Epithelial cell of prostate (primary cell): ENCODE measurements at regions not wholly inside any gene's neighbourhood (a gene's known extent, or its start where the extent isn't known, plus 50 kb on each side); places are given as distances from the start of the nearest gene placed in this dataset.
A peak's percentile ranks its signal among the peaks of the same experiment; 100 is the strongest.
"Not testable (repeated sequence)": the region's sequence is repeated elsewhere in the genome, so short reads cannot be mapped to it uniquely, and the experiment has no call there.

Source experiments
- DNase-seq: peaks from one replicate; pipeline ENCODE4 v3.0.0-alpha.2; 2011; ENCODE audit warnings: low read depth, low spot score
- H3K27ac ChIP-seq: fragments of 450-650 bp; 2 replicates; pipeline ENCODE4 v1.5.1; 2017; ENCODE audit warnings: mild to moderate bottlenecking

DNA sequence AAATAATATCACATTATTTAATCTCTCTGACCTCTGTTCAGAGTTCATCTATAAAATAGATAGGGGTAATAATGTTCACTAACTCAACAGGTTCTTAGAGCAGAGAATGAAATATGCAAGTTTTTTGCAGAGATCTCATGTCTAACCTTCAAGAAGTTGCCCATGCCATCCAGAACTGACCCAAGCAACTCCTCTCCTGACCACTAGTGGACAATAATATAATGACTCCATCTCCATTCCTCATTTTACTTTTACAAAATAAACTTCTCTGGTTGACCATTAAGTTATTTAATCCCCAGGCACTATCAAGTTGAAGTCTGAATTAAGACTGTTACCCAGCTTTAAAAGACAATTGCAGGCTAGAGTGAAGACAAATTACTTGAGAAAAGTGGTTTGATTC, 382.6 kb downstream of the KCNA4 start:
- no peak for DNase-seq
- H3K27ac ChIP-seq: no peak overlapping the region

DNA sequence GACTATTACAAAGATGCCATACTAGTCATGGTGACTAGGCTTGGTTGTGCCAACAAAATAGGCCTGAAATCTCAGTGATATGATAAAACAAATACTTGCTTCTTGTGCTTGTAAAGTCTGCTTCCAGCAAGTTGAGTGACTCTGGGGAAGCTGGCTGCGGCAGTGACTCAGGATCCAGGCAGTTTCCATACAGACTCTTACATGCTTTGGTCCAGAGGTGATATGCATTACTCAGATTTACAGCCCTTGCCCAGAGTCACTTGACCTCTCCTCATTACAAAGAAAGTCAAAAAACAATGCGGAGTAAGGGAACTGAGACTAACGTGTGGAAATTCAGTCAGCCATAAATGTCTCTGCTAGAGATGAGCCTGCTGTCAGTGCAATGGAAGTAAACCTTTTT, 387.5 kb downstream of the KCNA4 start:
- DNase-seq: peak; percentile 31
- no peak overlapping the region for H3K27ac ChIP-seq

DNA sequence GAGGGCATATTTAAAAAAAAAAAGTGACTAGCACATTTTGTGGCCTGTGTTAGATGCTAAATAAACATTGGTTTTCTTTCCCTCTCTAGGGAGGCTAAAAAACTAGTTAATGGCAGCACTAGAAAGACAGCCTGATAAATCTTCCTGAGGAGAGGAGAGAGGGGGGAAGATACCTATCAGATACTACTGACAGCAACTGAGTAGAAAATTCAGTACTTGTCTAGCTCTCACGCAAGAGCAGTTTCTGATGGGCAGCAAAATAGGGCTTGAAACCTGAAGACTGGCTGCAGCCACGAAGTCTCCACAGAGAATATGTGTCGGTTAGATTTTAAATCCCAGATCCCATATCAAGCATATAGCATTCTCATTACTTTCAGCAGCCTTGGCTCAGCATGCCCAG, 388.2 kb downstream of the KCNA4 start:
- no peak for DNase-seq
- no peak overlapping the region for H3K27ac ChIP-seq

DNA sequence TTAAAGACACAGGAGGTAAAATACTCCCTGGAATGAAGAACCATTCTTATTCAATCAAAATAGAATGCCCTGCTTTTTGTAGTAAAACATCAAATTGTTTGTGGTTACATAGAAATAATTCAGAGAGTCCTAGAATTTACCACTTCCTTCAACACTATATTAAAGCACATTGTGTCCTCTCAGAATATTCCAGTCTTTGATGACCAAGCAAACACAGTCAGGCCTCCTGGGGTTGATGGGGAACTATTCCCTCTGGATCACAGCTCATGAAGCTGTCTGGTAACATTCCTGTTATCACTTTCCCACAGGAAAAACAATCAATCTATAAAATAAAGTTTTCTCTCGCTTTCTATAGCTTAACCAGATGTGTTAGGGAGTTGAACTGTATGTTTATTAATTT, 389.3 kb downstream of the KCNA4 start:
- DNase-seq: no peak

DNA sequence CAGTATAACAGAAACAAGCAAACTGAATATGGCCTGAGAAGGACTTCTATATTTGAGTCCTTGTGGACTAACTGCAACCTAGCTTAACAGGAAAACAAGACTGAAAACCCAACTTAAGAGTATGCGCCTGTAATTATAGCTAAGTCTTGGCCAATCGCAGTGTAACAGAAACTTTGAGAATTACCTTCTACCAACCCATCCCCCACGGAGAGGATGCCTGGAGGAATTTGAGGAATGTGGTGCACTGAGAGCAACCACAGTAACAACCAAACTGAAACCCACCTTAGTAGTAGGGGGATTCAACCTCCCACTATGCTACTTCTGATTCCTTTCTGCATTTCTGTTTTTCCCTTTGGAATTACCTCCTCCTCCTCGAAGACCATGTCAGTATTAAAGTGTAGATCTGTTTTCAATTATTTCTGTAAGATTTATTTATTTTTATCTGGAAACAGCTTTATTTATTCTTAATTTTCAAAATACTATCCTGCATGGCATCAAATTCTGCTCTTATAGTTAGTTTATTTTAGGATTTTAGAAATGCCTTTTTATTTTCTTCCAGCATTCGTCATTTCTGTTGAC, 393.6 kb downstream of the KCNA4 start:
- DNase-seq: no peak
- H3K27ac ChIP-seq: no peak overlapping the region

More for the DNA sequence above, 389.3 kb downstream of the KCNA4 start:
- H3K27ac ChIP-seq: no peak overlapping the region

DNA sequence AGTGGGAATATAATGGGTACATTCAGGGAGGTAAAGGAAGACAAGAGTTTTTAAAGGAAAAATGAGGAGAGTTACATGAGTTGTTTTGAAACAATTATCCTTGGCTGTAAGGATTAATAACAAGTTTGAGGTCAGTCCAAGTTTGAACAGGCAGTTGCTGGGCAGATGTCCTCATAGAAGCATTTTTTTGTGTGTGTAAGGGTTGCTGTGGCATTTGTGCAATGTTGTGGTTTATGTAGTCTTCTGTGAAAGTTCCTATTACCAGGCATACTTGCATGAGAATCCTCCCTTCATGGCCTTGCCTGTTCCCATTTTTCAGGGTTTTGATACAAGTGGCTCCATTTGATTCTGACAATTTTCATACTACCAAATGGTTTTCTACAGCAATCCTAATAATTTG, 400.2 kb downstream of the KCNA4 start:
- no peak overlapping the region for H3K27ac ChIP-seq
- DNase-seq: peak; percentile 40

DNA sequence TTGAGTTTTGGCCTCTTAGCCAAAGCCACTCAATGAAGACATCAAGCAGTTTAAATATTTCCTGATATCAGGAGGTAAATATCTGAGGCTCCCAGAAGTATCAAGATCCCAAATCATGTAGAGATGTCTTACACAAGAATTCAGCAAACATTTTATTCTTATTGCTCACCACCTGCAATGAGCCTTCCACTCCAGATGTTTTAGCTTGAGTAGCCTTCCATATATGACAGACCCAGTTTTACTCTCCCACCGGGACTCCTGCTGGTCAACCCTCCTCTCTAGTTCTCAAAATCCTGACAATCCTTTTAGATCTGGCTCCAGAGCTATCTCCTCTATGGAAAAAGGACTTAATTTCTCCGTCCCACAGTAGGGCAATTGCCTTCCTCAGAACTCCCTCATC, 404.4 kb downstream of the KCNA4 start:
- no peak for DNase-seq
- no peak overlapping the region for H3K27ac ChIP-seq

DNA sequence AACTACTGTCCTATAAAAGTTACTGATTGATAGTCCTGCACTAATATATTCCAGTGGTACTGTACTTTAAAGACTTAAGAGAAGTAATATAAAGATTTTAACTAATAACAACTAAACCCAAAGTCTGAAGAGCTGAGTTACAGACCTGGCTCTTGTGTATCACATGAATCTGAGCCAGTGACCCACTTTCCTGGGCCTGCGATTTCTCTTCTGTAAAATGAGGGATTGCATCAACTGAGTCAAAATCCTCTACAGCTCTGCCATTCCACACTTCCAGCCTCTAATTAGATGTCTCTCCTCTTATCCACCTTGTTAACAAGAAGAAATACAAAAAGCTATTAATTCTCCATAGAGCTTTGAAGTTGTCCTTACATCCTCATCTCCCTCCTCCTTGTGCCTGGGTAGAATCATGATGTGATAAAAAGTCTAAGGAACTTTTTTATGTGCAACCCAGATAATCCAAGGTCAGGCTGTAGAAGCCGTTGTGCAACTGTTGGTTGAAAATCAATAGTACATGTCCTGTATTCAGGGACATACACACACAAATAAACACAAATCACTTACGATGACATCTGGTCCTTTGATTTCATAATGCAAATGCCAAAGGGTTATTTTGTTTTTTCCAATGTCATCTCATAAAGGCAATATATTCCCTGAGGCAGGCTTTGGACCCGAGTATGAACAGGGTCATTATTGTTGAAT, 410.3 kb downstream of the KCNA4 start:
- no peak overlapping the region for H3K27ac ChIP-seq

DNA sequence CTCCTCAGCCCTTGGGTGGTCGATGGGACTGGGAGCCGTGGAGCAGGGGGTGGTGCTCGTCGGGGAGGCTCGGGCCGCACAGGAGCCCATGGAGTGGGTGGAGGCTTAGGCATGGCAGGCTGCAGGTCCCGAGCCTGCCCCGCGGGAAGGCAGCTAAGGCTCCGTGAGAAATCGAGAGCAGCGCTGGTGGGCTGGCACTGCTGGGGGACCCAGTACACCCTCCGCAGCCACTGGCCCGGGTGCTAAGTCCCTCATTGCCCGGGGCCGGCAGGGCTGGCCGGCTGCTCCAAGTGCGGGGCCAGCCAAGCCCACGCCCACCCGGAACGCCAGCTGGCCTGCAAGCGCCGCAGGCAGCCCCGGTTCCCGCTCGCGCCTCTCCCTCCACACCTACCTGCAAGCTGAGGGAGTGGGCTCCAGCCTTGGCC, 416.7 kb downstream of the KCNA4 start:
- DNase-seq, H3K27ac ChIP-seq: not testable (repeated sequence)

More for the DNA sequence above, 410.3 kb downstream of the KCNA4 start:
- no peak for DNase-seq

DNA sequence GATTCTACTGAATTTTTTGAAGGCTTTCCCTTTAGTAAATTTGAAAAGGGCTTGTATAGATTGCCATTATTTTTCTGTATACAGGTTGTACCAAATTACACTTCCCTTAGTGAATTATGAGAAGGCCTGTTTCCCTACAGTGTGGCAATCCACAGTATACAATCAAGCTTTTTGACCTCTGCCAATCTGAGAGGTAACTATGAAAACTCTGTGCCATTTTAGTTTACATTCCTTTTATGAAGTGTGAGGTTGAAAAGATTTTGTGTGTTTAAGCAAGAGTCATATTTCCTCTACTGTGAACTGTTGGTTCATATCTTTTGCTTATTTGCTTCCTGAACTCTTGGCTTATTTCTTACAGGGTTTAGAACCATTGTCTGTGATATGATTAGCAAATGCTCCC, 432.5 kb downstream of the KCNA4 start:
- DNase-seq: no peak

DNA sequence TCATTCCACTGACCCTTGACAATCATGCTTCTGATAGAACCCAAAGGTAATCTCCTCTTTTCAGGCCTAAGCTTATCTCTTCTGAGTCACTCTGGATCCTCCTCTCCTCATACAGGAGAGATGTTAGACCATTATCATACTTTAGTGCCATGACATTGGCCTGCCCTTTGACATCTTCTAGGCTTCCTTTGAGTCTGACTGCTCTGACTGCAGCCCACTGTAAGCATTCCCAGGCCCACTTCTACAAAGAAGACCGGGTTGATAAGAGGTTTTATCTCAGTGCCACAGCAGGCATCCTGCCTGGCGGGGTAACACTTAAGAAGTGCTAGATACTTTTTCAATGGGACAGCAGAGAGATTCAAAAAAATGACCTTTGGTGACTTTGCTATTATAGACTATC, 438.0 kb downstream of the KCNA4 start:
- H3K27ac ChIP-seq: no peak overlapping the region
- DNase-seq: no peak

More for the DNA sequence above, 432.5 kb downstream of the KCNA4 start:
- H3K27ac ChIP-seq: no peak overlapping the region

DNA sequence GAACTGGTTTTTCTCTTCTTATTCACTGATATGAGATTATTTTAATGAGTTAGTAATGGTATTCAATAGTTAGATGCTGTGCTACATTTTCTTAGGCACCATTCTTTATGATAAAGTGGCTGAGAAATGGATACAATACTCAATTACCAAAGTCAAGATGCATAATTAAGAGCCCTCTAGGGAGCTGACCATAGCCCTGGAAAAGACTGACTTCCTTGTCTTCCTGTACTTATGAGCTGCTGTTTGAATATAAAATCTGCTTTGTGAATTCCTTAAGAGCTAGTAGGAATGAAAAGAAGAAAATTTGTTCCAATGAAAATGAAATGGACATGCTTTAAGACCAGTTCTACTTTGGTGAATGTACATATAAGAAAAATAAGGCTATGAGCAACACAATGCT, 452.3 kb downstream of the KCNA4 start:
- no peak overlapping the region for H3K27ac ChIP-seq
- DNase-seq: no peak

DNA sequence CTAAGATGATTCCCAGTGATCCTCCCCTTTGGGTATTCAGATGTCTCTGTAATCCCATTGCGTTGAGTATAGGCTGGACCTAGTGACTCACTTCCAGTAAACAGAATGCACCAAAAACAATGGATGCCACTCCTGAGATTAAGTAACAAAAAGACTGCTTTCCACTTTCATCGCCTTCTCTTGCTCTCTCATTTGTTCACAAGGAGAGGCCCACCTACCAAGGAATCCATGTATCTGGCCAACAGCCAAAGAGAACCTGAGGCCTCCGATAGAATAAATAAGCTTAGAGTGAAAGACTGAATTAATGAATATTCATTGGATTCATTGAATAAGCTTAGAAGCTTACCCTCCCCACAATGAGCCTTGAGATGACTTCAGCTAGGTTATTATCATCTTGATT, 454.6 kb downstream of the KCNA4 start:
- H3K27ac ChIP-seq: no peak overlapping the region
- DNase-seq: no peak

DNA sequence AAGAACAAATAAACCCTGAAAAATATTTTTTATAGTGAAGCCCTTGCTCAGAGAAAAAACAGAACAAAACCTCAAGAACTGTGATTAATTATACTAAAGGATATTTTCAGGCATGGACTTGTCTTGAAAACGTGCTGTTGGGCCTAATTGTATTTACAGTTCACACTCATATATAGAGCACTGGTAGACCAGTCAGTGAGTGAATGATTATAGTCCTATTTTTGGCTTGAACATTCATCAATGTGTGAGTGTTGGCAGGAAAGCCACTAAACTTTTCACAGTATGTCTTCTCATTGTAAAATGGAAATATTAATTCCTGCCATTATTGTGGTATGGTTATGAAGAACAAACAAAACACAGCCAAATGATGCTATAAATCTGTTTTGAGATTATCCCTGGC, 462.8 kb downstream of the KCNA4 start:
- DNase-seq: no peak
- no peak overlapping the region for H3K27ac ChIP-seq

DNA sequence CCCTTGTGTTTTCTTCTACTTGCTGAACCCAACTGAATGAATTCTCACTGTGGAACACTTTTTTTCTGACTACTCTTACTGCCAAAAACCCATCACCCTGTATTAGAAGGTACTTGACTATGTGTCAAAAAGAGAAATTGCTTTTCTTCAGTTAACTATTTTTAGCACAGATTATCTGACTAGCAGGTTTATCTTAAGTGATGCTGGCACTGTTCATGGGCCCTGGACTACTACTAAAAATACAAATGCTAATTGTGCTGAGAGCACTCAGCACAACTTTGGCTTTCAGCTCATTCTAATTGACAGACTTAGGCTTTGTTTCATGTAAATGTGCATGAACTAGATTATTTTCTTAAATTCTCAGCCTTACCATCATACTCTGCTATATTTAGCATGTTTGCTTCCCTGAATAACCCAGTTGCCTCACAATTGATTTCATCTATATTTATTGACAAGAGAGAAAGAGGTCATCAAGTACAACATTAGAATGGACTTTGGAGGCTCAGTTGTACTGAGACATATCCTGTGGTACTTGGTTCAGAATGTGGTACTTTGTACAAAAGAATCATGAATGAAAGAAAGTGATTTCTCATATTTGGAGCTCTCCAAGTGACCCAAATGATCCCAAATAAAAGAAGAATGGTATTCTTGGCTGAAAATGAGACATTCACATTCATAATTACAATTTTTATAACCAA, 478.3 kb downstream of the KCNA4 start:
- H3K27ac ChIP-seq: no peak overlapping the region
- DNase-seq: no peak

DNA sequence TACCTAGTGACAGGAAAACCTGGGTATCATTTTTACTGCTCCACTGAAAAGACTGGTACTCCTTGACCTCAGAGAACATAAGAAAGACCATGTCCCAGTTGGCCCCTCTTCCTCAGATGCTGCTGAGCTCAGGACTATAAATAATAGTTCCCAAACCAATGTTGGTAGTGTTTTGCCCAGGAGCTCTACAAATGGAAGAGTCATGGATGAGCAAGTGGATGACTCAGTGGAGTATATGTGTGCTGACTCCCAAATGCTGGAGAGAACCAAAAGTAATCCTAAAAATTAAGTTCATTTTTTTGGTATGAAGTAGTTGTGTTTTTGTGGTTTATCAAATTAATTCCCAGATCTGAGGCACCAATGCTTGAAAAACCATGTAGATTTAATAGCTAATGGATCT, 482.0 kb downstream of the KCNA4 start:
- no peak for DNase-seq

DNA sequence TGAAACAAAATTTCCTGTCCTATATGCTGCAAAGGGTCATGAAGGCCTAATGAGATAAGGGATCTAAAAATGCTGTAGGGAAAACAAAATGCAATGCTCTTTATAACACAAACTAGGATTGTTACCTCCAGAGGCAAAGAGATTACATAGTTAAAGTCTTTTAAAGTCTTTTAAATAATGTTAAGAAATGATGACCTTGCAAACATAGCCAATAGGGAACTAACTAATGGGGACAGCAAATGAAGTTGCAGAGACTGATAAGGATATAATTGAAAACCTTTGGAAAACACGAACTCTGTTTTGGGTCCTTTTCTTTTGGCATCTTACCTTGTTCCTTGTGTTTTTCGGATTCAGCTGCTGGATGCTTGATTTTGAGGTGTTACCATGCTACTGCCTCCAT, 485.9 kb downstream of the KCNA4 start:
- no peak for DNase-seq
- H3K27ac ChIP-seq: no peak overlapping the region

More for the DNA sequence above, 482.0 kb downstream of the KCNA4 start:
- no peak overlapping the region for H3K27ac ChIP-seq

DNA sequence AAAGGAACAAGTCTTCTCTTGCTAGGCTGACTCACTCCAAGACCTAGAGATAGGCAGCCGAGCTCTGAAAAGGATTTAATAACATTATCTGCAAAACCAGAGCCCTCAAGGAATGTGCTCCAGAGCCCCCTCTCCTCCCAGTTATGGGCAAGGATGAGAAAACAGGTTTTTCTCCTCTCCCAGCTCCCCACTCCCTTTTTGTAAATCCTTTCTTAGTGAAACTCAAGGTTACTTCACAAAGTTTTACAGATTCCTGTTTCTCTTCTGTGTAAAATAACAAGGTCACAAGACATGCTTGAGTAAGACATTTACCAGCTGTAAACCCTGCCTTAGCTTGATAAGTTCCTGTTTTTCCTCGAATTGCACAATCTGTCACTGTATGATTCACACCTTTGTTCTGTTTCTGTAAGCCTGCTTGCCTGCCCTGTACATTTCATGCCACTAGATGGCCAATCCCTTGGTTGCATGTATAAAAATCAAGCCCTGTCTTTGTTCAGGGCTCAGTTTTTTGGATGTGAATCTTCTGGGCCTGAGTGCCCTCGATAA, 489.4 kb downstream of the KCNA4 start:
- H3K27ac ChIP-seq: peak overlapping the region; percentile 68
- DNase-seq: peak; percentile 84

DNA sequence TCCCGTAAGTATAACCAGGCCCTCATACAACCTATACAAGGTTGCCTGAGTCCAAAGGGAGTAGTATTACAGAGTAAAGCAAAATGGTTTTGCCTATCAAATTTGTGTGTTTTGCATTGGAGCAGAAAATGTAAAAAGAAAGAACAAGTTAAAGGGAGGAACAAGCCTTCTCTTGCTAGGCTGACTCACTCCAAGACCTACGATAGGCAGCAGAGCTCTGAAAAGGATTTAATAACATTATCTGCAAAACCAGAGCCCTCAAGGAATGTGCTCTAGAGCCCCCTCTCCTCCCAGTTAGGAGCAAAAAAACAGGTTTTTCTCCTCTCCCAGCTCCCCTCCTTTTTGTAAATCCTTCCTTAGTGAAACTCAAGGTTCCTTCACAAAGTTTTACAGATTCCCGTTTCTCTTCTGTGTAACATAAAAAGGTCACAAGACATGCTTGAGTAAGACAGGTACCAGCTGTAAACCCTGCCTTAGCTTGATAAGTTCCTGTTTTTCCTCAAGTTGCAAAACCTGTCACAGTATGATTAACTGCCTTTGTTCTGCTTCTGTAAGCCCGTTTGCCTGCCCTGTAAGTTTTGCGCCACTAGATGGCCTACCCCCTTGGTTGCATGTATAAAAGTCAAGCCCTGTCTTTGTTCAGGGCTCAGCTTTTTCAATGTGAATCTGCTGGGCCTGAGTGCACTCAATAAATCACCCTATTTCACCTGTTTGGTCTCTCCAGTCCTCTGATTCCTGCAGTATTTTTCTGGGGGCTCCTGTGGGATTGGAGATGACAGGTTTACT, 498.2 kb downstream of the KCNA4 start:
- peak overlapping the region; percentile 59 for H3K27ac ChIP-seq
- DNase-seq: peak; percentile 69

DNA sequence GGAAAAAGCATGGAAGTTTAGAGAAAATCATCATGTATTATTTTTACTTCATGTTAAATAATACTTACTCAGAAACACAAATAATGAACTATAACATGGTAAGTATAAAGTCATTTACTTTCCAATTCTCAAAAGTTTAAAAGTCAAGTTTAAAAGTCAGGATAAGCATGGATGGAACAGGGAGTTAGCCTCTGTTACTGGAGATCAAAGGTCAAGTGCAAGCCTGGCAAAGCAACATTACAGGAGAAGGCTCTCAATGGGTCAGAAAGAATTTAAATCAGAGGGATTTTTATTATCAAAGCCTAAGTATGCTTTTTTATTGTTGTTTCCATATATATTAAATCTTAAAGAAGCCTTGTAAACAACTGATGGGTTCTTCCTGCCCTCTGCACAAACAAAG, 505.4 kb downstream of the KCNA4 start:
- no peak overlapping the region for H3K27ac ChIP-seq
- no peak for DNase-seq
